Neutrophil (primary cell): ENCODE measurements at regions not wholly inside any gene's neighbourhood (a gene's known extent, or its start where the extent isn't known, plus 50 kb on each side); places are given as distances from the start of the nearest gene placed in this dataset.
"Not testable (repeated sequence)": the region's sequence is repeated elsewhere in the genome, so short reads cannot be mapped to it uniquely, and the experiment has no call there.

Experiments
- H3K27ac ChIP-seq: fragments of 200-600 bp; sonication (generic); 2 replicates; pipeline ENCODE4 v1.5.1; 2016; ENCODE audit warnings: mild to moderate bottlenecking, moderate library complexity
- H3K27me3 ChIP-seq: fragments of 200-600 bp; sonication (generic); 2 replicates; pipeline ENCODE4 v1.6.0; 2016; ENCODE audit warnings: mild to moderate bottlenecking
- H3K36me3 ChIP-seq: fragments of 200-600 bp; sonication (generic); 2 replicates; pipeline ENCODE4 v1.5.1; 2017
- H3K4me1 ChIP-seq, 2 experiments: fragments of 200-600 bp in 1 of 2; sonication (generic) in 1 of 2; 1 replicate in 1 of 2; 2 replicates in 1 of 2; pipeline versions ENCODE4 v1.5.1 to v1.6.1; 2013 to 2016; ENCODE audit warnings: low read depth in 1 of 2, low read length in 1 of 2, mild to moderate bottlenecking in 1 of 2, moderate library complexity in 1 of 2; ENCODE audit not compliant: control insufficient read depth in 1 of 2, insufficient read depth in 1 of 2
- H3K4me3 ChIP-seq, 2 experiments: fragments of 200-600 bp in 1 of 2; sonication (generic) in 1 of 2; 1 replicate in 1 of 2; 2 replicates in 1 of 2; pipeline ENCODE4 v1.5.1; 2013 to 2016; ENCODE audit warnings: low read depth in 1 of 2, low read length in 1 of 2, mild to moderate bottlenecking in 1 of 2, moderate library complexity in 1 of 2
- H3K9me3 ChIP-seq: fragments of 200-600 bp; sonication (generic); 2 replicates; pipeline ENCODE4 v1.5.1; 2016
- TF ChIP-seq, protein P1 (sequence below): fragments of 200-600 bp; sonication (generic); IDR thresholded peaks from 2 replicates; pipeline ENCODE4 v1.5.1; 2016; ENCODE audit warnings: antibody characterized with exemption

GRCh38 chr2:34723683-34724082, 1124.6 kb upstream of the FAM98A start:
- Histone ChIP-seq H3K9me3 (no peaks in the 10 kb centered on the region), H3K4me3 (no peak overlapping the region), H3K36me3 (no peaks in the 10 kb centered on the region), H3K27ac (no peak overlapping the region), H3K4me1 (no peaks in the 10 kb centered on the region), H3K27me3 (no peaks in the 10 kb centered on the region)
- TF ChIP-seq, protein P1, sequence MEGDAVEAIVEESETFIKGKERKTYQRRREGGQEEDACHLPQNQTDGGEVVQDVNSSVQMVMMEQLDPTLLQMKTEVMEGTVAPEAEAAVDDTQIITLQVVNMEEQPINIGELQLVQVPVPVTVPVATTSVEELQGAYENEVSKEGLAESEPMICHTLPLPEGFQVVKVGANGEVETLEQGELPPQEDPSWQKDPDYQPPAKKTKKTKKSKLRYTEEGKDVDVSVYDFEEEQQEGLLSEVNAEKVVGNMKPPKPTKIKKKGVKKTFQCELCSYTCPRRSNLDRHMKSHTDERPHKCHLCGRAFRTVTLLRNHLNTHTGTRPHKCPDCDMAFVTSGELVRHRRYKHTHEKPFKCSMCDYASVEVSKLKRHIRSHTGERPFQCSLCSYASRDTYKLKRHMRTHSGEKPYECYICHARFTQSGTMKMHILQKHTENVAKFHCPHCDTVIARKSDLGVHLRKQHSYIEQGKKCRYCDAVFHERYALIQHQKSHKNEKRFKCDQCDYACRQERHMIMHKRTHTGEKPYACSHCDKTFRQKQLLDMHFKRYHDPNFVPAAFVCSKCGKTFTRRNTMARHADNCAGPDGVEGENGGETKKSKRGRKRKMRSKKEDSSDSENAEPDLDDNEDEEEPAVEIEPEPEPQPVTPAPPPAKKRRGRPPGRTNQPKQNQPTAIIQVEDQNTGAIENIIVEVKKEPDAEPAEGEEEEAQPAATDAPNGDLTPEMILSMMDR: no peak

DNA sequence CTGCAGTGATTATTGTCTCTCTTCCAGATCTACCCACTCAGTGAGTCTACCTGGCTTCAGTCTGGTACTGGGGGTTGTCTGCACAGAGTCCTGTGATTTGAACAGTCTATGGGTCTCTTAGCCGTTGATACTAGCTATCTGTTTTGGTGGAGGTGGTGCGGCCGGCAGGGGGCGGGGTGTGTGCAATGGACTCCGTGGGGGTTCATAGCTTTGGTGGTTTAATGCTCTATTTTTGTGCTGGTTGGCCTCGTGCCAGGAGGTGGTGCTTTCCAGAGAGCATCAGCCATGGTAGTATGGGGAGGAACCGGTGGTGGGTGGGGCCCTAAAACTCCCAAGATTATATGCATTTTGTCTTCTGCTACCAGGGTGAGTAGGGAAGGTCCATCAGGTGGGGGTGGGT, 1120.1 kb upstream of the FAM98A start:
- TF ChIP-seq, protein P1: no peak
- Histone ChIP-seq H3K27ac (no peak overlapping the region), H3K27me3 (no peaks in the 10 kb centered on the region), H3K4me1 (no peaks in the 10 kb centered on the region), H3K9me3 (no peaks in the 10 kb centered on the region), H3K4me3 (no peak overlapping the region), H3K36me3 (no peaks in the 10 kb centered on the region)

DNA sequence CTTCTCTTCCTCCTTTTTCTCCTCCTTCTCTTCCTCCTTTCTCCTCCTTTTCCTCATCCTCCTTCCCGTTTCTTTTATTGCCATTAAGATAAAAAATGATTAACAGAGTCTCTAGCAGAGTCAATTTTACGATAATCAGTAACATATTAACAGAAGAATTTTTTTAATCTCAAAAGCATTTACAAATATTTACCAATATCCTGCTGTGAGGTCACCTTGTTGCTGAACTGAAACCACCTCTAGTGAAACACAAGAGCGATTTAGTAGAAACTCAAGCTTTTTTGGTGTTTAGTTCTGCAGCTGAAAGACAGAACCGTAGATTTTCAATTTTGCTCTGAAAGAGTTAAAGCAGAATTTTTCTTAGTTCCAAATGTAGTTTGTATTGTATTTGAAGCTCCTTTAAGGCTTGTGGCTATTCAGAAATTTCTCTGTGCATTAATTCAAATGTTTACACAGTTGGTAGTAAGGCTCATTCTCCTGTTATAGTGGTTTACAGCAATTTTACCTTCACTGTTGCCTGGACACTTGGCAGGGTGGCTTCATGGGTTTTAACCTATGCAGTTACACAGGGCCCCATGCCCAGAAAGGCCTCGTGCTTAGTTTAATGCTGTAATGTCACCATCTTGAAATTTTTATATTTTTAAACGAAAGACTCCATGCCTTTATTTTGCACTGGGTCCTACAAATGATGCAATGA, 1106.6 kb upstream of the FAM98A start:
- Histone ChIP-seq H3K4me3 (no peak overlapping the region), H3K27me3 (no peaks in the 10 kb centered on the region), H3K27ac (no peak overlapping the region), H3K36me3 (no peaks in the 10 kb centered on the region), H3K4me1 (no peaks in the 10 kb centered on the region), H3K9me3 (no peaks in the 10 kb centered on the region)
- TF ChIP-seq, protein P1: no peak

GRCh38 chr2:34703292-34703691, 1104.2 kb upstream of the FAM98A start:
- TF ChIP-seq, protein P1: no peak
- Histone ChIP-seq H3K9me3 (no peaks in the 10 kb centered on the region), H3K27ac (no peak overlapping the region), H3K36me3 (no peaks in the 10 kb centered on the region), H3K27me3 (no peaks in the 10 kb centered on the region), H3K4me1 (no peaks in the 10 kb centered on the region), H3K4me3 (no peak overlapping the region)

DNA sequence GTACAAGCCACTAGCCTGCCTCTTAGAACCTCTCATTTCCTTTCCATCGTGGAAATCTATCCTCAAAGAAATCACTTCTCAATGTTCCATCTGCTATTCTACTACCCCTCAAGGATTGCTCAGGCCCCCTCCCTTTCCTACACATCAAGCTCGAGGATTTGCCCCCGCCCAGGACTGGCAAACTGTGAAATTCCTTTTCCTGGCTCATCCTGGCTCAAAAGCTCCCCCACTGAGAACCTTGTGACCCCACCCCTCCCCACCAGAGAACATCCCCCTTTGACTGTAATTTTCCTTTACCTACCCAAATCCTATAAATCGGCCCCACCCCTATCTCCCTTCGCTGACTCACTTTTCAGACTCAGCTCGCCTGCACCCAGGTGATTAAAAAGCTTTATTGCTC, 1103.3 kb upstream of the FAM98A start:
- not testable (repeated sequence) for H3K27ac ChIP-seq, H3K9me3 ChIP-seq, H3K36me3 ChIP-seq, H3K4me3 ChIP-seq, H3K27me3 ChIP-seq, H3K4me1 ChIP-seq

DNA sequence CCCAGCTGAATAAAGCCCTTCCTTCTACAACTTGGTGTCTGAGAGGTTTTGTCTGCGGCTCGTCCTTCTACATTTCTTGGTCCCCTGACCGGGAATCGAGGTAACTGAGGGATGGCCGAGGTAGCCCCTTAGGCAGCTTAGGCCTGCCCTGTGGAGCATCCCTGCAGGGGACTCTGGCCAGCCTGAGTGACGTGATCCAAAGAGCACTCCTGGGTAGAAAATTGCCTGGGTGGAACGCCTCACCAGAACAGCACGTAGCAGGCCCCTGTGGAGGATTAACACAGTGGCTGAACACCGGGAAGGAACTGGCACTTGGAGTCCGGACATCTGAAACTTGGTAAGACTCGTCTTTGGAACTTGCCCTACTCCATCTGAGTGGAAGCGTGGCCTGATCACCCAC, 1078.5 kb upstream of the FAM98A start:
- H3K9me3 ChIP-seq, H3K4me3 ChIP-seq, H3K36me3 ChIP-seq, H3K27ac ChIP-seq, H3K27me3 ChIP-seq, H3K4me1 ChIP-seq: not testable (repeated sequence)

- not testable (repeated sequence) for H3K4me1 ChIP-seq
Observed at GRCh38 chr2:34677119-34677531, 1078.0 kb upstream of the FAM98A start.

More at GRCh38 chr2:34677119-34677531, 1078.0 kb upstream of the FAM98A start:
- not testable (repeated sequence) for H3K27ac ChIP-seq, H3K9me3 ChIP-seq, H3K27me3 ChIP-seq, H3K4me3 ChIP-seq, H3K36me3 ChIP-seq
